HCT116 (cell line): ENCODE measurements at regions not wholly inside any gene's neighbourhood (a gene's known extent, or its start where the extent isn't known, plus 50 kb on each side); places are given as distances from the start of the nearest gene placed in this dataset.

Experiments
- ATAC-seq: fragments of 200-7000 bp; cut with Tn5 transposase; 2 replicates; pipeline ENCODE4 v1.9.1; 2020; ENCODE audit warnings: mild to moderate bottlenecking, moderate library complexity
- BruUV-seq: library from RNA; stranded (reverse); fragments of 400-500 nt; replicated peaks from 2 replicates; lab custom pipeline; 2021; lab: Mats Ljungman, UMichigan
- CTCF ChIA-PET: fragments of 300-600 bp; sonication (Branson Sonifier 250); formaldehyde crosslinking; loops from one replicate; lab custom pipeline; 2021; ENCODE audit warnings: antibody characterized with exemption; lab: Charles Lee
- POLR2A ChIA-PET: fragments of 300-600, 350-600 bp; sonication (Branson Sonifier 250); formaldehyde crosslinking; loops from one replicate; lab custom pipeline; 2021; ENCODE audit warnings: antibody characterized with exemption; lab: Charles Lee
- RAD21 ChIA-PET, 2 experiments: fragments of 300-600 bp; sonication (Branson Sonifier 250); formaldehyde crosslinking; loops; one replicate each; lab custom pipeline; 2023; ENCODE audit warnings: low total read pairs in 2 of 2; ENCODE audit not compliant: uncharacterized antibody in 2 of 2, unreplicated experiment in 2 of 2, low non-redundant PET in 1 of 2; lab: Charles Lee
- DNase-seq: peaks from one replicate; pipeline ENCODE4 v3.0.0-alpha.2; 2010; ENCODE audit warnings: low read depth, low spot score
- H2AFZ ChIP-seq: fragments of 200-600 bp; shearing (Covaris generic), sonication (generic); 2 replicates; pipeline ENCODE4 v1.6.1; 2017; ENCODE audit warnings: low read depth, mixed run types, mixed read lengths, antibody characterized with exemption, low read length; ENCODE audit not compliant: poor library complexity, severe bottlenecking
- H3K27ac ChIP-seq: 2 replicates; pipeline ENCODE4 v1.5.1; 2012; ENCODE audit warnings: low read depth, low read length
- H3K27me3 ChIP-seq: fragments of 200-600 bp; sonication (generic); 2 replicates; pipeline ENCODE4 v1.6.1; 2016; ENCODE audit warnings: mixed run types, low read length, mixed read lengths; ENCODE audit not compliant: insufficient read depth
- H3K36me3 ChIP-seq, 2 experiments: fragments of 200-500 bp in 1 of 2; fragments of 200-600 bp in 1 of 2; sonication (Bioruptor generic) in 1 of 2; sonication (generic) in 1 of 2; 2 replicates each; pipeline versions ENCODE4 v1.5.1 to v1.6.1; 2014 to 2016; ENCODE audit warnings: low read length in 2 of 2, inconsistent platforms in 1 of 2, mixed read lengths in 1 of 2, mixed run types in 1 of 2; ENCODE audit not compliant: insufficient read depth in 2 of 2, control insufficient read depth in 1 of 2
- H3K4me1 ChIP-seq, 2 experiments: fragments of 200-600 bp in 1 of 2; sonication (generic) in 1 of 2; 2 replicates each; pipeline versions ENCODE4 v1.5.1 to v1.6.1; 2012 to 2017; ENCODE audit warnings: low read length in 2 of 2, inconsistent platforms in 1 of 2, mild to moderate bottlenecking in 1 of 2, mixed read lengths in 1 of 2, mixed run types in 1 of 2, moderate library complexity in 1 of 2; ENCODE audit not compliant: insufficient read depth in 2 of 2, control insufficient read depth in 1 of 2
- H3K4me2 ChIP-seq: fragments of 200-600 bp; sonication (generic); 2 replicates; pipeline ENCODE4 v1.6.1; 2017; ENCODE audit warnings: mixed run types, low read length, mixed read lengths
- H3K4me3 ChIP-seq, 2 experiments: fragments of 200-600 bp in 1 of 2; sonication (generic) in 1 of 2; replicated peaks in 1 of 2; 2 replicates each; pipeline ENCODE4 v1.5.1; 2011 to 2016; ENCODE audit warnings: low read length in 2 of 2, control low read depth in 1 of 2, low read depth in 1 of 2, mild to moderate bottlenecking in 1 of 2, mixed read lengths in 1 of 2, mixed run types in 1 of 2
- H3K79me2 ChIP-seq: fragments of 200-600 bp; sonication (generic); 2 replicates; pipeline ENCODE4 v1.6.1; 2017; ENCODE audit warnings: mild to moderate bottlenecking, mixed run types, low read length, moderate library complexity, mixed read lengths; ENCODE audit not compliant: insufficient read depth
- H3K9ac ChIP-seq: fragments of 200-600 bp; sonication (generic); 2 replicates; pipeline ENCODE4 v1.6.1; 2016; ENCODE audit warnings: low read length, mixed read lengths
- H3K9me2 ChIP-seq: fragments of 200-600 bp; sonication (generic), shearing (Covaris generic); 2 replicates; pipeline ENCODE4 v1.6.1; 2017; ENCODE audit warnings: mixed run types, mild to moderate bottlenecking, moderate library complexity; ENCODE audit not compliant: insufficient read depth
- H3K9me3 ChIP-seq, 2 experiments: fragments of 200-500 bp in 1 of 2; fragments of 200-600 bp in 1 of 2; sonication (Bioruptor generic) in 1 of 2; sonication (generic) in 1 of 2; 2 replicates each; pipeline ENCODE4 v1.6.1; 2014 to 2017; ENCODE audit warnings: low read length in 2 of 2, mixed read lengths in 2 of 2, inconsistent platforms in 1 of 2, low read depth in 1 of 2, mild to moderate bottlenecking in 1 of 2, mixed run types in 1 of 2, moderate library complexity in 1 of 2; ENCODE audit not compliant: control insufficient read depth in 1 of 2, insufficient read depth in 1 of 2
- H4K20me1 ChIP-seq: fragments of 200-600 bp; sonication (generic), shearing (Covaris generic); 2 replicates; pipeline ENCODE4 v1.6.1; 2017; ENCODE audit warnings: mixed run types, mild to moderate bottlenecking, moderate library complexity; ENCODE audit not compliant: insufficient read depth
- CBX3 ChIP-seq: IDR thresholded peaks from 2 replicates; pipeline ENCODE4 v1.6.1; 2012; ENCODE audit warnings: low read depth
- CEBPB ChIP-seq: IDR thresholded peaks from 2 replicates; pipeline ENCODE4 v1.6.1; 2012; ENCODE audit warnings: low read depth
- EZH2 ChIP-seq: fragments of 200-600 bp; sonication (generic); IDR thresholded peaks from 2 replicates; pipeline ENCODE4 v1.6.1; 2017; ENCODE audit warnings: antibody characterized with exemption, mixed run types
- EZH2phosphoT487 ChIP-seq: fragments of 200-600 bp; IDR thresholded peaks from 2 replicates; pipeline ENCODE4 v1.6.1; 2018; ENCODE audit warnings: antibody characterized with exemption, borderline replicate concordance
- POLR2A ChIP-seq: IDR thresholded peaks from 2 replicates; pipeline ENCODE4 v1.7.0; 2011; ENCODE audit warnings: borderline replicate concordance; ENCODE audit not compliant: insufficient read depth, insufficient read length; ENCODE audit errors: extremely low read depth
- POLR2AphosphoS5 ChIP-seq: IDR thresholded peaks from 2 replicates; pipeline ENCODE4 v1.6.1; 2011; ENCODE audit warnings: mild to moderate bottlenecking, low read depth, low read length, moderate library complexity
- RAD21 ChIP-seq: IDR thresholded peaks from 2 replicates; pipeline ENCODE4 v1.6.1; 2012; ENCODE audit warnings: low read depth, mild to moderate bottlenecking
- SIN3A ChIP-seq: IDR thresholded peaks from 2 replicates; pipeline ENCODE4 v1.6.1; 2012; ENCODE audit warnings: low read depth
- SP1 ChIP-seq: IDR thresholded peaks from 2 replicates; pipeline ENCODE4 v1.6.1; 2012; ENCODE audit warnings: low read depth
- SRF ChIP-seq: IDR thresholded peaks from 2 replicates; pipeline ENCODE4 v1.6.1; 2012; ENCODE audit warnings: low read depth
- YY1 ChIP-seq: IDR thresholded peaks from 2 replicates; pipeline ENCODE4 v1.6.1; 2011; ENCODE audit warnings: low read length, low read depth, moderate library complexity, mild to moderate bottlenecking; ENCODE audit not compliant: insufficient replicate concordance; ENCODE audit errors: extremely low read depth
- ZFX ChIP-seq: fragments of 450-650 bp; IDR thresholded peaks from 2 replicates; pipeline ENCODE4 v1.6.1; 2017
- ZNF274 ChIP-seq: fragments of 200-500 bp; sonication (Bioruptor generic); IDR thresholded peaks from 2 replicates; pipeline ENCODE4 v1.6.1; 2014; ENCODE audit warnings: mild to moderate bottlenecking, low read depth, low read length, inconsistent platforms
- intact Hi-C: fragments of 100-400 bp; cut with micrococcal nuclease; formaldehyde crosslinking; loops from 2 replicates; pipeline ENCODE4 v1.10.0; 2022
- TF ChIP-seq, protein P1 (sequence below): IDR thresholded peaks from 2 replicates; pipeline ENCODE4 v1.6.1; 2012; ENCODE audit warnings: low read depth
- TF ChIP-seq, protein P2 (sequence below): IDR thresholded peaks from 2 replicates; pipeline ENCODE4 v1.6.1; 2012
- TF ChIP-seq, protein P3 (sequence below), 3 experiments: fragments of 200-600 bp in 1 of 3; sonication (generic) in 1 of 3; IDR thresholded peaks in 2 of 3; conservative IDR thresholded peaks in 1 of 3; 2 replicates each; pipeline ENCODE4 v1.5.1; 2012 to 2017; ENCODE audit warnings: low read depth in 2 of 3, low read length in 2 of 3, antibody characterized with exemption in 1 of 3, borderline replicate concordance in 1 of 3, control low read depth in 1 of 3, mild to moderate bottlenecking in 1 of 3, mixed read lengths in 1 of 3, mixed run types in 1 of 3, moderate library complexity in 1 of 3; ENCODE audit not compliant: insufficient read depth in 1 of 3
- TF ChIP-seq, protein P4 (sequence below): IDR thresholded peaks from 2 replicates; pipeline ENCODE4 v1.6.1; 2011; ENCODE audit warnings: mild to moderate bottlenecking, low read length, moderate library complexity; ENCODE audit not compliant: insufficient replicate concordance; ENCODE audit errors: extremely low read depth

DNA sequence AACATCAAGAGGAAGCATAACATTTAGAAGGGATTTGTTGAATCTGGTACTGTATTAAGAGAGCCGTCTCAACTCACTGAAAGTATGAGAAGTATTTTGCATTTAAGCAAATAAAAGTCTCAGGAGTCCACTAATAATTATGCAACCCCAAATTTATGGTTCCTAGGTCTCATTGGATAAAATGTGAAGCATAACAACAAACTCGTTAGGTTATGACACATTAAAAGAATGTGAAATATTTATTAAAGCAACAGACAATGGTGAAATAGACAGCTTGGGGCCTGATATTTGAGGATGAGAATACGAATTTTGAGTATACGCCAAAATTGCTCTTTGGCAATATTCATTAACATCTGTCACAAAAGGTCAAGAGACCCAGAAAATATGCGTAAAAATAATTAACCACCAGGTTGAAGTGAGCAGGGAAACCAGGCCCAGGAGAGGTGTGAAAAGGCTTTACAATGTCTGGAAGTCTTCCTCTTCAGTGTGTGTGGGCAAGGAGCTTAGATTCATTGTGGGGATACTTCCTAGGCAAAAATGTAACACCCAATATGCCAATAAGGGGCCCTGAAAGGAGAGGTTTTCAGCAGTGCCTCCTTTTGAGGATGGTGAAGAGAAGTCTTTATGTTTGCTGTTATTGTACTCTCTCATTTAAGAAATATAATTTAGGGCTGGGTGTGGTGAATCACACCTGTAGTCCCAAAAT lies 89.2 kb downstream of the FDX1 start:
- H3K9ac ChIP-seq: no peak overlapping the region
- no TSS peak for BruUV-seq
- no peak overlapping the region for H3K27ac ChIP-seq
- H3K79me2 ChIP-seq: no peaks in the 10 kb centered on the region
- no peaks in the 10 kb centered on the region for H3K36me3 ChIP-seq
- H4K20me1 ChIP-seq: no peaks in the 10 kb centered on the region
- H3K9me2 ChIP-seq: no peaks in the 10 kb centered on the region
- ChIA-PET POLR2A (no interaction called here), RAD21 (no interaction called here), CTCF (no interaction called here)
- H3K4me3 ChIP-seq: no peak overlapping the region
- no peaks in the 10 kb centered on the region for H3K4me1 ChIP-seq
- ATAC-seq (no peak), DNase-seq (no peak)
- H2AFZ ChIP-seq: no peak overlapping the region
- TF ChIP-seq ZNF274 (no peak), RAD21 (no peak), EZH2phosphoT487 (no peak), EZH2 (no peak), SP1 (no peak), ZFX (no peak), YY1 (no peak), SRF (no peak), POLR2AphosphoS5 (no peak), CBX3 (no peak), POLR2A (no peak), SIN3A (no peak), CEBPB (no peak)
- TF ChIP-seq, protein P1, sequence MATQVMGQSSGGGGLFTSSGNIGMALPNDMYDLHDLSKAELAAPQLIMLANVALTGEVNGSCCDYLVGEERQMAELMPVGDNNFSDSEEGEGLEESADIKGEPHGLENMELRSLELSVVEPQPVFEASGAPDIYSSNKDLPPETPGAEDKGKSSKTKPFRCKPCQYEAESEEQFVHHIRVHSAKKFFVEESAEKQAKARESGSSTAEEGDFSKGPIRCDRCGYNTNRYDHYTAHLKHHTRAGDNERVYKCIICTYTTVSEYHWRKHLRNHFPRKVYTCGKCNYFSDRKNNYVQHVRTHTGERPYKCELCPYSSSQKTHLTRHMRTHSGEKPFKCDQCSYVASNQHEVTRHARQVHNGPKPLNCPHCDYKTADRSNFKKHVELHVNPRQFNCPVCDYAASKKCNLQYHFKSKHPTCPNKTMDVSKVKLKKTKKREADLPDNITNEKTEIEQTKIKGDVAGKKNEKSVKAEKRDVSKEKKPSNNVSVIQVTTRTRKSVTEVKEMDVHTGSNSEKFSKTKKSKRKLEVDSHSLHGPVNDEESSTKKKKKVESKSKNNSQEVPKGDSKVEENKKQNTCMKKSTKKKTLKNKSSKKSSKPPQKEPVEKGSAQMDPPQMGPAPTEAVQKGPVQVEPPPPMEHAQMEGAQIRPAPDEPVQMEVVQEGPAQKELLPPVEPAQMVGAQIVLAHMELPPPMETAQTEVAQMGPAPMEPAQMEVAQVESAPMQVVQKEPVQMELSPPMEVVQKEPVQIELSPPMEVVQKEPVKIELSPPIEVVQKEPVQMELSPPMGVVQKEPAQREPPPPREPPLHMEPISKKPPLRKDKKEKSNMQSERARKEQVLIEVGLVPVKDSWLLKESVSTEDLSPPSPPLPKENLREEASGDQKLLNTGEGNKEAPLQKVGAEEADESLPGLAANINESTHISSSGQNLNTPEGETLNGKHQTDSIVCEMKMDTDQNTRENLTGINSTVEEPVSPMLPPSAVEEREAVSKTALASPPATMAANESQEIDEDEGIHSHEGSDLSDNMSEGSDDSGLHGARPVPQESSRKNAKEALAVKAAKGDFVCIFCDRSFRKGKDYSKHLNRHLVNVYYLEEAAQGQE: no peak
- TF ChIP-seq, protein P2, sequence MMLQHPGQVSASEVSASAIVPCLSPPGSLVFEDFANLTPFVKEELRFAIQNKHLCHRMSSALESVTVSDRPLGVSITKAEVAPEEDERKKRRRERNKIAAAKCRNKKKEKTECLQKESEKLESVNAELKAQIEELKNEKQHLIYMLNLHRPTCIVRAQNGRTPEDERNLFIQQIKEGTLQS: no peak
- TF ChIP-seq, protein P3, sequence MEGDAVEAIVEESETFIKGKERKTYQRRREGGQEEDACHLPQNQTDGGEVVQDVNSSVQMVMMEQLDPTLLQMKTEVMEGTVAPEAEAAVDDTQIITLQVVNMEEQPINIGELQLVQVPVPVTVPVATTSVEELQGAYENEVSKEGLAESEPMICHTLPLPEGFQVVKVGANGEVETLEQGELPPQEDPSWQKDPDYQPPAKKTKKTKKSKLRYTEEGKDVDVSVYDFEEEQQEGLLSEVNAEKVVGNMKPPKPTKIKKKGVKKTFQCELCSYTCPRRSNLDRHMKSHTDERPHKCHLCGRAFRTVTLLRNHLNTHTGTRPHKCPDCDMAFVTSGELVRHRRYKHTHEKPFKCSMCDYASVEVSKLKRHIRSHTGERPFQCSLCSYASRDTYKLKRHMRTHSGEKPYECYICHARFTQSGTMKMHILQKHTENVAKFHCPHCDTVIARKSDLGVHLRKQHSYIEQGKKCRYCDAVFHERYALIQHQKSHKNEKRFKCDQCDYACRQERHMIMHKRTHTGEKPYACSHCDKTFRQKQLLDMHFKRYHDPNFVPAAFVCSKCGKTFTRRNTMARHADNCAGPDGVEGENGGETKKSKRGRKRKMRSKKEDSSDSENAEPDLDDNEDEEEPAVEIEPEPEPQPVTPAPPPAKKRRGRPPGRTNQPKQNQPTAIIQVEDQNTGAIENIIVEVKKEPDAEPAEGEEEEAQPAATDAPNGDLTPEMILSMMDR (IDR thresholded peaks at IDR 0.05 in 2 of 3, conservative IDR thresholded peaks at IDR 0.05 in 1 of 3; ENCODE audit: borderline replicate concordance in 1 of 3, insufficient read depth in 1 of 3, low read depth in 2 of 3, low read length in 2 of 3): no peak
- TF ChIP-seq, protein P4, sequence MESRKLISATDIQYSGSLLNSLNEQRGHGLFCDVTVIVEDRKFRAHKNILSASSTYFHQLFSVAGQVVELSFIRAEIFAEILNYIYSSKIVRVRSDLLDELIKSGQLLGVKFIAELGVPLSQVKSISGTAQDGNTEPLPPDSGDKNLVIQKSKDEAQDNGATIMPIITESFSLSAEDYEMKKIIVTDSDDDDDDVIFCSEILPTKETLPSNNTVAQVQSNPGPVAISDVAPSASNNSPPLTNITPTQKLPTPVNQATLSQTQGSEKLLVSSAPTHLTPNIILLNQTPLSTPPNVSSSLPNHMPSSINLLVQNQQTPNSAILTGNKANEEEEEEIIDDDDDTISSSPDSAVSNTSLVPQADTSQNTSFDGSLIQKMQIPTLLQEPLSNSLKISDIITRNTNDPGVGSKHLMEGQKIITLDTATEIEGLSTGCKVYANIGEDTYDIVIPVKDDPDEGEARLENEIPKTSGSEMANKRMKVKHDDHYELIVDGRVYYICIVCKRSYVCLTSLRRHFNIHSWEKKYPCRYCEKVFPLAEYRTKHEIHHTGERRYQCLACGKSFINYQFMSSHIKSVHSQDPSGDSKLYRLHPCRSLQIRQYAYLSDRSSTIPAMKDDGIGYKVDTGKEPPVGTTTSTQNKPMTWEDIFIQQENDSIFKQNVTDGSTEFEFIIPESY: no peak
- no peaks in the 10 kb centered on the region for H3K9me3 ChIP-seq
- no peaks in the 10 kb centered on the region for H3K27me3 ChIP-seq
- H3K4me2 ChIP-seq: no peak overlapping the region
- intact Hi-C loops: no loop called here
